ENCODE measurements at regions not wholly inside any gene's neighbourhood (a gene's known extent, or its start where the extent isn't known, plus 50 kb on each side); places are given as distances from the start of the nearest gene placed in this dataset.

GRCh38 chr14:36423430-36423829, 96.6 kb downstream of the NKX2-1 start:
- TF ChIP-seq CTCF (optimal IDR thresholded peaks at IDR 0.05 in 1 of 3, IDR thresholded peaks at IDR 0.05 in 1 of 3, conservative IDR thresholded peaks at IDR 0.05 in 1 of 3; ENCODE audit: extremely low read depth in 1 of 3, insufficient read depth in 2 of 3, low read length in 3 of 3) (no peak), EZH2 (IDR thresholded peaks at IDR 0.05; ENCODE audit: low read length) (no peak)

Measured in keratinocyte (primary cell).